OCI-LY3 (cell line): ENCODE measurements at regions not wholly inside any gene's neighbourhood (a gene's known extent, or its start where the extent isn't known, plus 50 kb on each side); places are given as distances from the start of the nearest gene placed in this dataset.

Source experiments
- CTCF ChIP-seq: fragments of 200-600, 300-600 bp; sonication (generic); IDR thresholded peaks from 2 replicates; pipeline ENCODE4 v1.5.1; 2014; ENCODE audit warnings: antibody characterized with exemption, low read length, low read depth
- EZH2phosphoT487 ChIP-seq: fragments of 200-600 bp; shearing (Covaris generic); IDR thresholded peaks from 2 replicates; pipeline ENCODE4 v1.6.1; 2018; ENCODE audit warnings: antibody characterized with exemption, mixed run types, low read depth

- TF ChIP-seq CTCF (no peak), EZH2phosphoT487 (no peak)
Observed at GRCh38 chr3:170689296-170689829, 103.5 kb upstream of the SLC7A14 start.
